ENCODE measurements at regions not wholly inside any gene's neighbourhood (a gene's known extent, or its start where the extent isn't known, plus 50 kb on each side); places are given as distances from the start of the nearest gene placed in this dataset.

GRCh38 chr9:81456431-81457006 lies 232.8 kb downstream of the TLE1 start:
- Mint-ChIP-seq H3K9me3 (peaks cover 13% of the 10 kb centered on the region), H3K27ac (no peak overlapping the region), H3K27me3 (ENCODE audit: low read depth) (no peaks in the 10 kb centered on the region), H3K36me3 (ENCODE audit: low read depth) (no peaks in the 10 kb centered on the region), H3K4me3 (no peak overlapping the region), H3K4me1 (peaks cover 13% of the 10 kb centered on the region)
- TF ChIP-seq, protein P1, sequence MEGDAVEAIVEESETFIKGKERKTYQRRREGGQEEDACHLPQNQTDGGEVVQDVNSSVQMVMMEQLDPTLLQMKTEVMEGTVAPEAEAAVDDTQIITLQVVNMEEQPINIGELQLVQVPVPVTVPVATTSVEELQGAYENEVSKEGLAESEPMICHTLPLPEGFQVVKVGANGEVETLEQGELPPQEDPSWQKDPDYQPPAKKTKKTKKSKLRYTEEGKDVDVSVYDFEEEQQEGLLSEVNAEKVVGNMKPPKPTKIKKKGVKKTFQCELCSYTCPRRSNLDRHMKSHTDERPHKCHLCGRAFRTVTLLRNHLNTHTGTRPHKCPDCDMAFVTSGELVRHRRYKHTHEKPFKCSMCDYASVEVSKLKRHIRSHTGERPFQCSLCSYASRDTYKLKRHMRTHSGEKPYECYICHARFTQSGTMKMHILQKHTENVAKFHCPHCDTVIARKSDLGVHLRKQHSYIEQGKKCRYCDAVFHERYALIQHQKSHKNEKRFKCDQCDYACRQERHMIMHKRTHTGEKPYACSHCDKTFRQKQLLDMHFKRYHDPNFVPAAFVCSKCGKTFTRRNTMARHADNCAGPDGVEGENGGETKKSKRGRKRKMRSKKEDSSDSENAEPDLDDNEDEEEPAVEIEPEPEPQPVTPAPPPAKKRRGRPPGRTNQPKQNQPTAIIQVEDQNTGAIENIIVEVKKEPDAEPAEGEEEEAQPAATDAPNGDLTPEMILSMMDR (IDR thresholded peaks at IDR 0.05; ENCODE audit: unreplicated experiment in 3 of 3) = no peak

GRCh38 chr9:81455462-81456219 lies 233.7 kb downstream of the TLE1 start:
- H3K36me3 Mint-ChIP-seq (ENCODE audit: low read depth) = no peaks in the 10 kb centered on the region
- peaks cover 7% of the 10 kb centered on the region for H3K4me1 Mint-ChIP-seq
- H3K9me3 Mint-ChIP-seq = peaks cover 15% of the 10 kb centered on the region
- H3K27ac Mint-ChIP-seq = no peak overlapping the region
- TF ChIP-seq, protein P1 (IDR thresholded peaks at IDR 0.05; ENCODE audit: unreplicated experiment in 3 of 3) = no peak
- no peaks in the 10 kb centered on the region for H3K27me3 Mint-ChIP-seq (ENCODE audit: low read depth)
- H3K4me3 Mint-ChIP-seq = no peak overlapping the region

GRCh38 chr9:81445331-81445921 lies 243.9 kb downstream of the TLE1 start:
- peaks cover 14% of the 10 kb centered on the region for H3K36me3 Mint-ChIP-seq (ENCODE audit: low read depth)
- no peaks in the 10 kb centered on the region for H3K4me1 Mint-ChIP-seq
- H3K27me3 Mint-ChIP-seq (ENCODE audit: low read depth) = no peaks in the 10 kb centered on the region
- no peak overlapping the region for H3K27ac Mint-ChIP-seq
- no peak overlapping the region for H3K4me3 Mint-ChIP-seq
- peaks cover 52% of the 10 kb centered on the region for H3K9me3 Mint-ChIP-seq
- TF ChIP-seq, protein P1 (IDR thresholded peaks at IDR 0.05; ENCODE audit: unreplicated experiment in 3 of 3) = no peak

GRCh38 chr9:81431641-81432040 lies 257.7 kb downstream of the TLE1 start:
- Mint-ChIP-seq H3K36me3 (ENCODE audit: low read depth) (peaks cover 20% of the 10 kb centered on the region), H3K27ac (peak overlapping the region in 2 of 3 experiments; percentile 11 to 35), H3K9me3 (peaks cover 42% of the 10 kb centered on the region), H3K27me3 (ENCODE audit: low read depth) (no peaks in the 10 kb centered on the region), H3K4me1 (no peaks in the 10 kb centered on the region), H3K4me3 (no peak overlapping the region)
- TF ChIP-seq, protein P1 (IDR thresholded peaks at IDR 0.05; ENCODE audit: unreplicated experiment in 3 of 3) = no peak

- Mint-ChIP-seq H3K4me3 (no peak overlapping the region), H3K4me1 (no peaks in the 10 kb centered on the region), H3K27me3 (ENCODE audit: low read depth) (no peaks in the 10 kb centered on the region), H3K9me3 (peaks cover 46% of the 10 kb centered on the region), H3K36me3 (ENCODE audit: low read depth) (peaks cover 24% of the 10 kb centered on the region), H3K27ac (no peak overlapping the region)
- TF ChIP-seq, protein P1 (IDR thresholded peaks at IDR 0.05; ENCODE audit: unreplicated experiment in 3 of 3) = no peak
These were observed 258.6 kb downstream of the TLE1 start for GRCh38 chr9:81430727-81431126.
